SK-N-SH (cell line): ENCODE measurements at regions not wholly inside any gene's neighbourhood (a gene's known extent, or its start where the extent isn't known, plus 50 kb on each side); places are given as distances from the start of the nearest gene placed in this dataset.
A peak's percentile ranks its signal among the peaks of the same experiment; 100 is the strongest.

ENCODE experiments used
- CTCF ChIA-PET: fragments of 300-600, 350-600 bp; formaldehyde crosslinking; extraction: SDS; loops from one replicate; lab custom pipeline; 2021; lab: Yijun Ruan, JAX
- POLR2A ChIA-PET: fragments of 350-600 bp; sonication (Branson Sonifier 250); formaldehyde crosslinking; extraction: SDS; loops from one replicate; lab custom pipeline; 2020; ENCODE audit warnings: antibody characterized with exemption, inconsistent platforms; lab: Yijun Ruan, JAX
- DNase-seq: peaks from one replicate; pipeline ENCODE4 v3.0.0; 2012
- H2AFZ ChIP-seq: fragments of 200-600 bp; sonication (generic); 2 replicates; pipeline ENCODE4 v1.8.1; 2016; ENCODE audit warnings: antibody characterized with exemption, mild to moderate bottlenecking, low read depth
- H3F3A ChIP-seq: fragments of 200-600 bp; sonication (generic); replicated peaks from 2 replicates; pipeline ENCODE3; 2016; ENCODE audit warnings: antibody characterized with exemption, mild to moderate bottlenecking; ENCODE audit not compliant: insufficient read depth
- H3K27ac ChIP-seq, 2 experiments: fragments of 200-500 bp in 1 of 2; fragments of 200-600 bp in 1 of 2; sonication (Bioruptor generic) in 1 of 2; sonication (generic), shearing (Covaris generic) in 1 of 2; 2 replicates each; pipeline versions ENCODE4 v1.5.1 to v1.6.1; 2014 to 2016; ENCODE audit warnings: low read depth in 2 of 2, inconsistent platforms in 1 of 2, low read length in 1 of 2, mild to moderate bottlenecking in 1 of 2, mixed read lengths in 1 of 2
- H3K27me3 ChIP-seq: fragments of 200-600 bp; sonication (generic), shearing (Covaris generic); 2 replicates; pipeline ENCODE4 v1.6.1; 2016; ENCODE audit warnings: mixed run types; ENCODE audit not compliant: insufficient read depth
- H3K36me3 ChIP-seq, 2 experiments: fragments of 200-500 bp in 1 of 2; fragments of 200-600 bp in 1 of 2; sonication (Bioruptor generic) in 1 of 2; sonication (generic) in 1 of 2; replicated peaks in 1 of 2; 2 replicates each; pipeline versions ENCODE3 to v1.5.1; 2014 to 2016; ENCODE audit warnings: low read length in 1 of 2, mild to moderate bottlenecking in 1 of 2; ENCODE audit not compliant: insufficient read depth in 2 of 2, control insufficient read depth in 1 of 2
- H3K4me1 ChIP-seq, 2 experiments: fragments of 200-500 bp in 1 of 2; fragments of 200-600 bp in 1 of 2; sonication (Bioruptor generic) in 1 of 2; sonication (generic), shearing (Covaris generic) in 1 of 2; 2 replicates each; pipeline versions ENCODE4 v1.5.1 to v1.6.1; 2014 to 2016; ENCODE audit warnings: low read depth in 1 of 2, low read length in 1 of 2, mixed run types in 1 of 2; ENCODE audit not compliant: insufficient read depth in 2 of 2, control insufficient read depth in 1 of 2
- H3K4me2 ChIP-seq: fragments of 200-600 bp; sonication (generic), shearing (Covaris generic); 2 replicates; pipeline ENCODE4 v1.6.1; 2017; ENCODE audit warnings: mixed run types
- H3K4me3 ChIP-seq, 2 experiments: fragments of 200-500 bp in 1 of 2; fragments of 200-600 bp in 1 of 2; sonication (Bioruptor generic) in 1 of 2; sonication (generic), shearing (Covaris generic) in 1 of 2; 2 replicates each; pipeline versions ENCODE4 v1.5.1 to v1.8.1; 2014 to 2016; ENCODE audit warnings: low read depth in 2 of 2, inconsistent platforms in 1 of 2, low read length in 1 of 2, mild to moderate bottlenecking in 1 of 2, mixed read lengths in 1 of 2, moderate library complexity in 1 of 2
- H3K79me2 ChIP-seq: fragments of 200-600 bp; sonication (generic); 2 replicates; pipeline ENCODE4 v1.8.1; 2017; ENCODE audit warnings: mild to moderate bottlenecking; ENCODE audit not compliant: insufficient read depth
- H3K9ac ChIP-seq: fragments of 200-600 bp; sonication (generic); 2 replicates; pipeline ENCODE4 v1.6.1; 2017; ENCODE audit warnings: mixed run types
- H3K9me2 ChIP-seq: fragments of 200-600 bp; sonication (generic); 2 replicates; pipeline ENCODE4 v1.6.1; 2017; ENCODE audit warnings: mixed run types
- H3K9me3 ChIP-seq: fragments of 200-600 bp; sonication (generic); 2 replicates; pipeline ENCODE4 v1.6.1; 2017; ENCODE audit warnings: mixed run types, mild to moderate bottlenecking, moderate library complexity
- H4K20me1 ChIP-seq: fragments of 200-600 bp; sonication (generic); 2 replicates; pipeline ENCODE4 v1.6.1; 2017; ENCODE audit warnings: mild to moderate bottlenecking, mixed run types; ENCODE audit not compliant: insufficient read depth
- CTCF ChIP-seq: fragments of 200-600 bp; sonication (generic); IDR thresholded peaks from 2 replicates; pipeline ENCODE4 v1.6.1; 2017; ENCODE audit warnings: antibody characterized with exemption, mild to moderate bottlenecking, moderate library complexity
- EP300 ChIP-seq, 2 experiments: IDR thresholded peaks; 2 replicates each; pipeline versions ENCODE4 v1.4.0 to v1.6.1; 2012; ENCODE audit warnings: borderline replicate concordance in 1 of 2, low read depth in 1 of 2, low read length in 1 of 2
- FOSL2 ChIP-seq: IDR thresholded peaks from 2 replicates; pipeline ENCODE4 v1.4.0; 2012; ENCODE audit warnings: low read depth, mild to moderate bottlenecking, moderate library complexity, borderline replicate concordance
- FOXM1 ChIP-seq: IDR thresholded peaks from 2 replicates; pipeline ENCODE4 v1.4.0; 2012; ENCODE audit warnings: low read depth, mild to moderate bottlenecking
- GABPA ChIP-seq: IDR thresholded peaks from 2 replicates; pipeline ENCODE4 v1.4.0; 2012; ENCODE audit warnings: low read depth, mild to moderate bottlenecking
- JUND ChIP-seq: IDR thresholded peaks from 2 replicates; pipeline ENCODE4 v1.4.0; 2012
- MAX ChIP-seq: IDR thresholded peaks from 2 replicates; pipeline ENCODE4 v1.4.0; 2012; ENCODE audit warnings: low read depth
- MEF2A ChIP-seq: IDR thresholded peaks from 2 replicates; pipeline ENCODE4 v1.4.0; 2012; ENCODE audit warnings: low read depth, borderline replicate concordance
- NFIC ChIP-seq: IDR thresholded peaks from 2 replicates; pipeline ENCODE4 v1.4.0; 2012; ENCODE audit warnings: borderline replicate concordance
- POLR2AphosphoS5 ChIP-seq: IDR thresholded peaks from 2 replicates; pipeline ENCODE4 v1.6.1; 2012; ENCODE audit warnings: low read depth, low read length
- RCOR1 ChIP-seq: fragments of 150-350 bp; IDR thresholded peaks from 2 replicates; pipeline ENCODE4 v1.6.1; 2017; ENCODE audit warnings: antibody characterized with exemption, low read length
- RFX5 ChIP-seq: IDR thresholded peaks from 2 replicates; pipeline ENCODE4 v1.6.1; 2012; ENCODE audit warnings: mild to moderate bottlenecking, improper control_type of control experiment, low read length
- RXRA ChIP-seq: IDR thresholded peaks from 2 replicates; pipeline ENCODE4 v1.4.0; 2012; ENCODE audit warnings: low read depth, mild to moderate bottlenecking, borderline replicate concordance
- SMC3 ChIP-seq: IDR thresholded peaks from 2 replicates; pipeline ENCODE4 v1.6.1; 2012; ENCODE audit warnings: low read depth, low read length, improper control_type of control experiment
- TCF12 ChIP-seq: IDR thresholded peaks from 2 replicates; pipeline ENCODE4 v1.4.0; 2012
- TEAD4 ChIP-seq: IDR thresholded peaks from 2 replicates; pipeline ENCODE4 v1.4.0; 2012; ENCODE audit warnings: mild to moderate bottlenecking, borderline replicate concordance; ENCODE audit not compliant: insufficient read depth
- YY1 ChIP-seq: IDR thresholded peaks from 2 replicates; pipeline ENCODE4 v1.4.0; 2012; ENCODE audit warnings: low read depth, mild to moderate bottlenecking
- WGBS: methylation state at CpG from one replicate; pipeline ENCODE4 v1.1.6; 2017; ENCODE audit warnings: low lambda C conversion rate; 5-methylcytosine and 5-hydroxymethylcytosine counted together
- TF ChIP-seq, protein P1 (sequence below): IDR thresholded peaks from 2 replicates; pipeline ENCODE4; 2012

- Histone ChIP-seq H2AFZ (peak overlapping the region; percentile 23; the same call in 1 of the 2 replicates), H3K4me3 (no peak overlapping the region), H3K9me3 (no peaks in the 10 kb centered on the region), H3K4me2 (peak overlapping the region; percentile 52), H3F3A (peaks cover 23% of the 10 kb centered on the region), H4K20me1 (0 out of 2 replicates have a peak, but pooled peaks cover 3% of the 10 kb centered on the region), H3K27ac (peak overlapping the region; percentile 54 to 89; a peak in 3 of 4 replicates), H3K9ac (peak overlapping the region; percentile 35; the same call in 1 of the 2 replicates), H3K36me3 (no peaks in the 10 kb centered on the region), H3K9me2 (no peaks in the 10 kb centered on the region), H3K79me2 (no peaks in the 10 kb centered on the region), H3K27me3 (no peaks in the 10 kb centered on the region), H3K4me1 (peaks cover 0 to 13% of the 10 kb centered on the region in 2 experiments; a peak in 3 of 4 replicates)
- DNase-seq: no peak
- POLR2A ChIA-PET: no interaction called here
- CTCF ChIA-PET: no interaction called here
- TF ChIP-seq MAX (0 out of 2 replicates have a peak, but pooled peaks have one; percentile 37), CTCF (no peak), MEF2A (peak; percentile 90), FOXM1 (peak; percentile 90; the same call in 1 of the 2 replicates), TCF12 (peak; percentile 86), RXRA (peak; percentile 89), FOSL2 (peak; percentile 92), POLR2AphosphoS5 (peak; percentile 56; the same call in 1 of the 2 replicates), NFIC (peak; percentile 84), JUND (peak; percentile 96), RFX5 (no peak), RCOR1 (no peak), TEAD4 (peak; percentile 98), EP300 (IDR thresholded peaks at IDR 0.05; ENCODE audit: borderline replicate concordance in 1 of 2, low read depth in 1 of 2, low read length in 1 of 2) (peak in 1 of 2 experiments; percentile 92; a peak in 2 of 4 replicates)
- TF ChIP-seq, protein P1, sequence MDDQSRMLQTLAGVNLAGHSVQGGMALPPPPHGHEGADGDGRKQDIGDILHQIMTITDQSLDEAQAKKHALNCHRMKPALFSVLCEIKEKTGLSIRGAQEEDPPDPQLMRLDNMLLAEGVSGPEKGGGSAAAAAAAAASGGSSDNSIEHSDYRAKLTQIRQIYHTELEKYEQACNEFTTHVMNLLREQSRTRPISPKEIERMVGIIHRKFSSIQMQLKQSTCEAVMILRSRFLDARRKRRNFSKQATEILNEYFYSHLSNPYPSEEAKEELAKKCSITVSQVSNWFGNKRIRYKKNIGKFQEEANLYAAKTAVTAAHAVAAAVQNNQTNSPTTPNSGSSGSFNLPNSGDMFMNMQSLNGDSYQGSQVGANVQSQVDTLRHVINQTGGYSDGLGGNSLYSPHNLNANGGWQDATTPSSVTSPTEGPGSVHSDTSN: peak; percentile 83
- WGBS: 17% methylated on average over 2 of the region's 2 CpGs
Observed at GRCh38 chr17:71188811-71189492, 931.9 kb upstream of the SOX9 start.

DNA sequence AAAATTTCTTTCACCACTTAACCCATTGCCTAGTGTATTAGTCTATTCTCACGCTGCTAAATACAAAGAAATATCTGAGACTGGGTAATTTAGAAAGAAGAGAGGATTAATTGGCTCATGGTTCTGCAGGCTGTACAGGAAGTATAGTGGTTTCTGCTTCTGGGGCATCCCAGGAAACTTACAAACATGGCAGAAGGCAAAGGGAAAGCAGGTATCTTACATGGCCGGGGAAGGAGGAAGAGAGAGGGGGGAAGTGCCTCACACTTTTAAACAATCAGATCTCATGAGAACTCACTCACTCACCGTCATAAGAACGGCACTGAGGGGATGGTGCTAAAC lies 931.4 kb upstream of the SOX9 start:
- Histone ChIP-seq H2AFZ (peak overlapping the region; percentile 23; the same call in 1 of the 2 replicates), H4K20me1 (0 out of 2 replicates have a peak, but pooled peaks cover 3% of the 10 kb centered on the region), H3K9me3 (no peaks in the 10 kb centered on the region), H3F3A (peaks cover 23% of the 10 kb centered on the region), H3K9me2 (no peaks in the 10 kb centered on the region), H3K4me3 (no peak overlapping the region), H3K27me3 (no peaks in the 10 kb centered on the region), H3K79me2 (no peaks in the 10 kb centered on the region), H3K27ac (peak overlapping the region in 1 of 2 experiments; percentile 89; a peak in 2 of 4 replicates), H3K9ac (peak overlapping the region; percentile 35; the same call in 1 of the 2 replicates), H3K4me2 (peak overlapping the region; percentile 33), H3K36me3 (no peaks in the 10 kb centered on the region), H3K4me1 (peaks cover 0 to 13% of the 10 kb centered on the region in 2 experiments; a peak in 3 of 4 replicates)
- TF ChIP-seq YY1 (peak; percentile 43; the same call in 1 of the 2 replicates), GABPA (no peak), SMC3 (no peak)
- CTCF ChIA-PET: no interaction called here
- POLR2A ChIA-PET: no interaction called here
- 61% methylated on average over 4 of the region's 4 CpGs for WGBS
- DNase-seq: no peak
